Activated T-cell treated with anti-CD3 and anti-CD28 coated beads, Interleukin-2, amount 50 U/mL, for 72 hours (primary cell): ENCODE measurements at regions not wholly inside any gene's neighbourhood (a gene's known extent, or its start where the extent isn't known, plus 50 kb on each side); places are given as distances from the start of the nearest gene placed in this dataset.

Experiments used
- ATAC-seq, 2 donors: fragments of 150-1000 bp; cut with Tn5 transposase; replicated peaks in 1 of 2; 2 replicates each; pipeline ENCODE4 v1.10.0; 2021; ENCODE audit warnings: moderate library complexity in 2 of 2, mild to moderate bottlenecking in 1 of 2
- DNase-seq, 2 donors: peaks; one replicate each; pipeline ENCODE4 v3.0.0; 2021 to 2022; ENCODE audit warnings: mixed read lengths in 1 of 2
- H3K27ac Mint-ChIP-seq: one replicate; pipeline ENCODE4 v1.8.0; 2022; ENCODE audit warnings: mild to moderate bottlenecking, moderate library complexity, mixed read lengths
- H3K27me3 Mint-ChIP-seq: one replicate; pipeline ENCODE4 v1.8.0; 2022; ENCODE audit warnings: low read depth, mixed read lengths
- H3K36me3 Mint-ChIP-seq, 2 donors: one replicate each; pipeline ENCODE4 v1.8.0; 2022; ENCODE audit warnings: mixed read lengths in 2 of 2, mild to moderate bottlenecking in 1 of 2; ENCODE audit not compliant: insufficient read depth in 2 of 2
- H3K4me1 Mint-ChIP-seq: one replicate; pipeline ENCODE4 v1.8.0; 2022; ENCODE audit warnings: low read depth, mixed read lengths
- H3K4me3 Mint-ChIP-seq, 2 donors: one replicate each; pipeline ENCODE4 v1.8.0; 2022; ENCODE audit warnings: mild to moderate bottlenecking in 2 of 2, mixed read lengths in 2 of 2, moderate library complexity in 2 of 2
- H3K9me3 Mint-ChIP-seq, 2 donors: one replicate each; pipeline ENCODE4 v1.8.0; 2022; ENCODE audit warnings: mixed read lengths in 2 of 2

- ATAC-seq (no peak), DNase-seq (no peak)
- Mint-ChIP-seq H3K9me3 (no peaks in the 10 kb centered on the region), H3K36me3 (no peaks in the 10 kb centered on the region), H3K4me3 (no peak overlapping the region), H3K4me1 (no peaks in the 10 kb centered on the region), H3K27me3 (peaks cover 29% of the 10 kb centered on the region), H3K27ac (no peak overlapping the region)
Measured at GRCh38 chr5:86865256-86865785, 247.6 kb downstream of the COX7C start.

GRCh38 chr5:86866036-86866435 lies 248.3 kb downstream of the COX7C start:
- H3K4me3 Mint-ChIP-seq = no peak overlapping the region
- peaks cover 29% of the 10 kb centered on the region for H3K27me3 Mint-ChIP-seq
- no peaks in the 10 kb centered on the region for H3K4me1 Mint-ChIP-seq
- ATAC-seq (no peak), DNase-seq (no peak)
- H3K9me3 Mint-ChIP-seq = no peaks in the 10 kb centered on the region
- no peak overlapping the region for H3K27ac Mint-ChIP-seq
- H3K36me3 Mint-ChIP-seq = no peaks in the 10 kb centered on the region

GRCh38 chr5:86869268-86869667 lies 251.5 kb downstream of the COX7C start:
- Mint-ChIP-seq H3K27ac (no peak overlapping the region), H3K9me3 (no peaks in the 10 kb centered on the region), H3K36me3 (no peaks in the 10 kb centered on the region), H3K4me3 (no peak overlapping the region), H3K27me3 (peaks cover 33% of the 10 kb centered on the region), H3K4me1 (no peaks in the 10 kb centered on the region)
- DNase-seq = no peak
- no peak for ATAC-seq

GRCh38 chr5:86875539-86875938 lies 257.8 kb downstream of the COX7C start:
- no peak overlapping the region for H3K4me3 Mint-ChIP-seq

GRCh38 chr5:86878250-86878649 lies 260.5 kb downstream of the COX7C start:
- no peak overlapping the region for H3K27ac Mint-ChIP-seq

More at GRCh38 chr5:86875539-86875938, 257.8 kb downstream of the COX7C start:
- H3K4me1 Mint-ChIP-seq = no peaks in the 10 kb centered on the region
- DNase-seq (no peak), ATAC-seq (no peak)
- peaks cover 21% of the 10 kb centered on the region for H3K27me3 Mint-ChIP-seq
- H3K27ac Mint-ChIP-seq = no peak overlapping the region
- no peaks in the 10 kb centered on the region for H3K9me3 Mint-ChIP-seq
- no peaks in the 10 kb centered on the region for H3K36me3 Mint-ChIP-seq

GRCh38 chr5:86879086-86879485 lies 261.3 kb downstream of the COX7C start:
- Mint-ChIP-seq H3K9me3 (no peaks in the 10 kb centered on the region), H3K4me1 (no peaks in the 10 kb centered on the region), H3K27ac (no peak overlapping the region), H3K27me3 (peaks cover 11% of the 10 kb centered on the region), H3K36me3 (no peaks in the 10 kb centered on the region), H3K4me3 (no peak overlapping the region)
- ATAC-seq (no peak), DNase-seq (no peak)

More at GRCh38 chr5:86878250-86878649, 260.5 kb downstream of the COX7C start:
- DNase-seq (no peak), ATAC-seq (no peak)
- H3K36me3 Mint-ChIP-seq = no peaks in the 10 kb centered on the region
- H3K27me3 Mint-ChIP-seq = peaks cover 17% of the 10 kb centered on the region
- no peaks in the 10 kb centered on the region for H3K9me3 Mint-ChIP-seq
- H3K4me1 Mint-ChIP-seq = no peaks in the 10 kb centered on the region
- H3K4me3 Mint-ChIP-seq = no peak overlapping the region

GRCh38 chr5:86880344-86880743 lies 262.6 kb downstream of the COX7C start:
- DNase-seq (no peak), ATAC-seq (no peak)
- H3K4me1 Mint-ChIP-seq = no peaks in the 10 kb centered on the region
- H3K9me3 Mint-ChIP-seq = no peaks in the 10 kb centered on the region
- no peak overlapping the region for H3K4me3 Mint-ChIP-seq
- H3K27me3 Mint-ChIP-seq = peaks cover 11% of the 10 kb centered on the region
- no peaks in the 10 kb centered on the region for H3K36me3 Mint-ChIP-seq
- H3K27ac Mint-ChIP-seq = no peak overlapping the region

- Mint-ChIP-seq H3K27ac (no peak overlapping the region), H3K4me3 (no peak overlapping the region), H3K27me3 (peaks cover 5% of the 10 kb centered on the region)
Measured at GRCh38 chr5:86880785-86881492, 263.2 kb downstream of the COX7C start.

GRCh38 chr5:86881493-86882090 lies 263.9 kb downstream of the COX7C start:
- Mint-ChIP-seq H3K27me3 (no peaks in the 10 kb centered on the region), H3K36me3 (no peaks in the 10 kb centered on the region), H3K4me1 (no peaks in the 10 kb centered on the region), H3K27ac (no peak overlapping the region), H3K4me3 (no peak overlapping the region), H3K9me3 (no peaks in the 10 kb centered on the region)
- no peak for ATAC-seq
- no peak for DNase-seq

More at GRCh38 chr5:86880785-86881492, 263.2 kb downstream of the COX7C start:
- H3K4me1 Mint-ChIP-seq = no peaks in the 10 kb centered on the region
- H3K9me3 Mint-ChIP-seq = no peaks in the 10 kb centered on the region
- DNase-seq = peak; percentile 22 to 32
- ATAC-seq = peak; percentile 91 to 93
- H3K36me3 Mint-ChIP-seq = no peaks in the 10 kb centered on the region

- Mint-ChIP-seq H3K27ac (no peak overlapping the region), H3K27me3 (no peaks in the 10 kb centered on the region), H3K36me3 (no peaks in the 10 kb centered on the region), H3K9me3 (no peaks in the 10 kb centered on the region), H3K4me1 (no peaks in the 10 kb centered on the region), H3K4me3 (no peak overlapping the region)
- no peak for DNase-seq
- no peak for ATAC-seq
Measured at GRCh38 chr5:86884608-86885007, 266.9 kb downstream of the COX7C start.

GRCh38 chr5:86885011-86885410 lies 267.3 kb downstream of the COX7C start:
- Mint-ChIP-seq H3K4me3 (no peak overlapping the region), H3K27me3 (no peaks in the 10 kb centered on the region), H3K4me1 (no peaks in the 10 kb centered on the region), H3K9me3 (no peaks in the 10 kb centered on the region), H3K36me3 (no peaks in the 10 kb centered on the region), H3K27ac (no peak overlapping the region)
- DNase-seq = no peak
- ATAC-seq = no peak

- Mint-ChIP-seq H3K27me3 (no peaks in the 10 kb centered on the region), H3K4me3 (no peak overlapping the region), H3K4me1 (no peaks in the 10 kb centered on the region), H3K36me3 (no peaks in the 10 kb centered on the region), H3K9me3 (no peaks in the 10 kb centered on the region), H3K27ac (no peak overlapping the region)
- DNase-seq = no peak
- ATAC-seq = no peak
Measured at GRCh38 chr5:86885489-86886230, 267.9 kb downstream of the COX7C start.

GRCh38 chr5:86890375-86890774 lies 272.6 kb downstream of the COX7C start:
- Mint-ChIP-seq H3K36me3 (no peaks in the 10 kb centered on the region), H3K27me3 (no peaks in the 10 kb centered on the region), H3K27ac (no peak overlapping the region), H3K4me1 (no peaks in the 10 kb centered on the region), H3K9me3 (no peaks in the 10 kb centered on the region), H3K4me3 (no peak overlapping the region)
- DNase-seq (no peak), ATAC-seq (no peak)
